ENCODE measurements at regions not wholly inside any gene's neighbourhood (a gene's known extent, or its start where the extent isn't known, plus 50 kb on each side); places are given as distances from the start of the nearest gene placed in this dataset.

- TF ChIP-seq SP2 (IDR thresholded peaks at IDR 0.05; ENCODE audit: low read length), result no peak
- no peak for TF ChIP-seq CTCF (IDR thresholded peaks at IDR 0.05; ENCODE audit: control extremely low read depth in 1 of 3, insufficient read depth in 1 of 3, low read depth in 1 of 3, low read length in 3 of 3)
- no peak for TF ChIP-seq POLR2A (IDR thresholded peaks at IDR 0.05; ENCODE audit: control extremely low read depth in 1 of 2, low read depth in 2 of 2, low read length in 2 of 2)
- TF ChIP-seq ZNF274 (IDR thresholded peaks at IDR 0.05; ENCODE audit: borderline replicate concordance, extremely low read depth, low read length), result no peak
- TF ChIP-seq FOSL1 (IDR thresholded peaks at IDR 0.05; ENCODE audit: insufficient read depth, low read depth, low read length), result no peak
- TF ChIP-seq TCF12 (IDR thresholded peaks at IDR 0.05; ENCODE audit: low read depth, low read length), result no peak
These were observed 58.7 kb upstream of the NFIB start for GRCh38 chr9:14372437-14373335.
